ENCODE measurements at regions not wholly inside any gene's neighbourhood (a gene's known extent, or its start where the extent isn't known, plus 50 kb on each side); places are given as distances from the start of the nearest gene placed in this dataset.
"Not testable (repeated sequence)": the region's sequence is repeated elsewhere in the genome, so short reads cannot be mapped to it uniquely, and the experiment has no call there.

DNA sequence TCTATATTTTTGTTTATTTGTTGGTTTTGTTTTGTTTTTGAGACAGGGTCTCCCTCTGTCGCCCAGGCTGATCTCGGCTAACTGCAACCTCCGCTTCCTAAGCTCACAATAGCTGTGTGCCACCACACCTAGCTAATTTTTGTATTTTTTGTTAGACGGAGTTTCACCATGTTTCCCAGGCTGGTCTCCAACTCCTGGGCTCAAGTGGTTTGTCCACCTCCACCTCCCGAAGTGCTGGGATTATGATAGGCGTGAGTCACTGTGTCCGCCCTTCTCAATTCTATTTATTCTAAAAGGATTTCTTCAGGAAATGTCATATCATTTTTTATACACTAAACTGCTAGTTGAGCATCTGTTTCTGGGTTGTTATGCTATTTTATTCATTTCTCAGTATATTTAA lies 1206.0 kb downstream of the OLFM4 start:
- H3K27me3 ChIP-seq = no peaks in the 10 kb centered on the region
- DNase-seq (ENCODE audit: low spot score in 2 of 2) = no peak
- no peaks in the 10 kb centered on the region for H3K9me3 ChIP-seq
- WGBS = 90% methylated on average over 7 of the region's 7 CpGs
- H3K4me1 ChIP-seq = no peaks in the 10 kb centered on the region
- no peak overlapping the region for H3K4me3 ChIP-seq
- no peaks in the 10 kb centered on the region for H3K36me3 ChIP-seq
- no peak for TF ChIP-seq POLR2A (IDR thresholded peaks at IDR 0.05)
- TF ChIP-seq, protein P1, sequence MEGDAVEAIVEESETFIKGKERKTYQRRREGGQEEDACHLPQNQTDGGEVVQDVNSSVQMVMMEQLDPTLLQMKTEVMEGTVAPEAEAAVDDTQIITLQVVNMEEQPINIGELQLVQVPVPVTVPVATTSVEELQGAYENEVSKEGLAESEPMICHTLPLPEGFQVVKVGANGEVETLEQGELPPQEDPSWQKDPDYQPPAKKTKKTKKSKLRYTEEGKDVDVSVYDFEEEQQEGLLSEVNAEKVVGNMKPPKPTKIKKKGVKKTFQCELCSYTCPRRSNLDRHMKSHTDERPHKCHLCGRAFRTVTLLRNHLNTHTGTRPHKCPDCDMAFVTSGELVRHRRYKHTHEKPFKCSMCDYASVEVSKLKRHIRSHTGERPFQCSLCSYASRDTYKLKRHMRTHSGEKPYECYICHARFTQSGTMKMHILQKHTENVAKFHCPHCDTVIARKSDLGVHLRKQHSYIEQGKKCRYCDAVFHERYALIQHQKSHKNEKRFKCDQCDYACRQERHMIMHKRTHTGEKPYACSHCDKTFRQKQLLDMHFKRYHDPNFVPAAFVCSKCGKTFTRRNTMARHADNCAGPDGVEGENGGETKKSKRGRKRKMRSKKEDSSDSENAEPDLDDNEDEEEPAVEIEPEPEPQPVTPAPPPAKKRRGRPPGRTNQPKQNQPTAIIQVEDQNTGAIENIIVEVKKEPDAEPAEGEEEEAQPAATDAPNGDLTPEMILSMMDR (IDR thresholded peaks at IDR 0.05) = no peak
- no peak for TF ChIP-seq EP300 (IDR thresholded peaks at IDR 0.05)
- no peak for TF ChIP-seq POLR2AphosphoS5 (IDR thresholded peaks at IDR 0.05)
- no peak overlapping the region for H3K27ac ChIP-seq

DNA sequence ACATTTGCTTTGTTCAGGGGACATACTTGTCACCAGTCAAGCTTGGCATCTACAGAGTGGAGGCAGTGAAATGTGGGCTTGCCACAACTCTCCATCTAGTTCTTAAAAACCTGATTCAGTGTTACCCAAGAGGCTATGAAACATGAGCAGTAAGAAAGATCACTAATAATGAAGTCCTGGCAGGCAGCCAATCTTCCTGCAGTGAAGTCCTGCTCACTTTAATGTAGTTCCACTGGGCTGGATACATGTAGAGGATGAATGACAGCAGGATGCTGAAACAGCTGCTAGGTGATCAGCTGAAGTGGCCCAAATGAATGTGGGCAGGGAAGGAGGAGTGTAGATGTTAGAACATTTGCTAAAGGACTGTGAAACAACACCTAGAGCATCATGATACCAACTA lies 1213.1 kb downstream of the OLFM4 start:
- DNase-seq (ENCODE audit: low spot score in 2 of 2) = no peak

DNA sequence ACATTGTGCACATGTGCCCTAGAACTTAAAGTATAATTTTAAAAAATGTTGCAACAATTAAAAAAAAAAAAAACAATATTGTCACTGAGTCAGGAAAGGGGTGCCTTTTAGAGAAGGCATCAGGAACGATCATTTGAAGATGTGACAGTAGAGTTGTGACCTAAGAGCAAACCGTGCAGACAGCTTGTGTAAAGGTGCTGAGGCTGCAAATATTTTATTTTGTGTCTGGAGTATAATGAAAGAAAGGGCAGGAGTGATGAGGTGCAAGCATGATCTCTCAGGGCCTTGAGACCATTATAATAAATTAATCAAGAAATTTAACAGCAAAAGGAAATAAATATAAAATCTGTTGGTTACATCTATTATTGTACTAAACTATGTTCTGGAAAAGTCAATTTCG lies 1219.7 kb downstream of the OLFM4 start:
- Histone ChIP-seq H3K36me3 (no peaks in the 10 kb centered on the region), H3K27ac (no peak overlapping the region), H3K4me3 (no peak overlapping the region), H3K4me1 (no peaks in the 10 kb centered on the region), H3K27me3 (no peaks in the 10 kb centered on the region), H3K9me3 (no peaks in the 10 kb centered on the region)
- 59% methylated on average over 3 of the region's 3 CpGs for WGBS
- TF ChIP-seq POLR2AphosphoS5 (IDR thresholded peaks at IDR 0.05) = no peak
- TF ChIP-seq EP300 (IDR thresholded peaks at IDR 0.05) = no peak
- TF ChIP-seq, protein P1 (IDR thresholded peaks at IDR 0.05) = no peak
- TF ChIP-seq POLR2A (IDR thresholded peaks at IDR 0.05) = no peak
- no peak for DNase-seq (ENCODE audit: low spot score in 2 of 2)

More for the DNA sequence above, 1213.1 kb downstream of the OLFM4 start:
- H3K27me3 ChIP-seq = no peaks in the 10 kb centered on the region
- no peak overlapping the region for H3K27ac ChIP-seq
- TF ChIP-seq POLR2A (IDR thresholded peaks at IDR 0.05) = no peak
- TF ChIP-seq, protein P1 (IDR thresholded peaks at IDR 0.05) = no peak
- TF ChIP-seq POLR2AphosphoS5 (IDR thresholded peaks at IDR 0.05) = no peak
- TF ChIP-seq EP300 (IDR thresholded peaks at IDR 0.05) = no peak
- H3K36me3 ChIP-seq = no peaks in the 10 kb centered on the region
- H3K4me1 ChIP-seq = no peaks in the 10 kb centered on the region
- no peaks in the 10 kb centered on the region for H3K9me3 ChIP-seq
- no peak overlapping the region for H3K4me3 ChIP-seq

DNA sequence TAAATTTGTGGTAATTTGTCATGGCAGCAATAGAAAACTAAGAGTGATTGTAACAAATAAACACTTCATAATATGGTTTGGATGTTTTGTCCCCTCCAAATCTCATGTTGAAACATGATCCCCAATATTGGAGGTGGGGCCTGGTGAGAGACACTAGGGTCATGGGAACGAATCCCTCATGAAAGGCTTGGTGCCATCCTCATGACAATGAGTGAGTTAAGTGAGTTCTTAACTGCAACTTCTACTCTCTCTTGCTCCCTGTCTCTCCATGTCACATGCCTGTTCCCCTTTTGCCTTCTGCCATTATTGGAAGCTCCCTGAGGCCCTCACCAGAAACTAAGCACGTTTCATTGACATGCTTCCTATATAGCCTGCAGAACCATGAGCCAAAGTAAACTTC lies 1233.2 kb downstream of the OLFM4 start:
- DNase-seq (ENCODE audit: low spot score in 2 of 2) = no peak
- Histone ChIP-seq H3K36me3 (no peaks in the 10 kb centered on the region), H3K27ac (no peak overlapping the region), H3K27me3 (no peaks in the 10 kb centered on the region), H3K4me3 (no peak overlapping the region), H3K4me1 (no peaks in the 10 kb centered on the region), H3K9me3 (no peaks in the 10 kb centered on the region)
- WGBS = 65% methylated on average over 2 of the region's 2 CpGs
- TF ChIP-seq, protein P1 (IDR thresholded peaks at IDR 0.05) = no peak
- no peak for TF ChIP-seq POLR2A (IDR thresholded peaks at IDR 0.05)
- no peak for TF ChIP-seq POLR2AphosphoS5 (IDR thresholded peaks at IDR 0.05)
- no peak for TF ChIP-seq EP300 (IDR thresholded peaks at IDR 0.05)

DNA sequence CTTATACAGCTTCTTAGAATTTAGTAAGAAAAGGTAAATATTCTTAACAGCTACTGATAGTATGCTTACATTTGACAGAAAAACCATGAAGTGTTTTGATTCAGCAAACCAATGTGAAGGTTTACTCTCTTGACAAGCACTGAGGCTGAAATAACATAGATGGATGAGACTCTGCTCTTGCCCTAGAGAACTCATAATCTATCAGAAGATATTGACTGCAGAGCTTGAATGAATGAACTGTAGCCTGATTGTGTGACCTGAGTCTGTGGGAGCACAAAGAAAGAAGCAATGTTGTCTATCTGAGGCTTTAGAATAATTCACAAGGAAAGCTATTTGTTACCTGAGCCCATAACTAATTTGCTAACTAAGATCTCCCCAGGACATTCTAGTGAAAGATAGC lies 1235.3 kb downstream of the OLFM4 start:
- no peaks in the 10 kb centered on the region for H3K27me3 ChIP-seq
- H3K9me3 ChIP-seq = no peaks in the 10 kb centered on the region
- no peak for DNase-seq (ENCODE audit: low spot score in 2 of 2)
- H3K4me1 ChIP-seq = no peaks in the 10 kb centered on the region
- no peaks in the 10 kb centered on the region for H3K36me3 ChIP-seq
- H3K27ac ChIP-seq = no peak overlapping the region
- H3K4me3 ChIP-seq = no peak overlapping the region
- no peak for TF ChIP-seq POLR2AphosphoS5 (IDR thresholded peaks at IDR 0.05)
- TF ChIP-seq, protein P1 (IDR thresholded peaks at IDR 0.05) = no peak
- TF ChIP-seq POLR2A (IDR thresholded peaks at IDR 0.05) = no peak
- TF ChIP-seq EP300 (IDR thresholded peaks at IDR 0.05) = no peak

DNA sequence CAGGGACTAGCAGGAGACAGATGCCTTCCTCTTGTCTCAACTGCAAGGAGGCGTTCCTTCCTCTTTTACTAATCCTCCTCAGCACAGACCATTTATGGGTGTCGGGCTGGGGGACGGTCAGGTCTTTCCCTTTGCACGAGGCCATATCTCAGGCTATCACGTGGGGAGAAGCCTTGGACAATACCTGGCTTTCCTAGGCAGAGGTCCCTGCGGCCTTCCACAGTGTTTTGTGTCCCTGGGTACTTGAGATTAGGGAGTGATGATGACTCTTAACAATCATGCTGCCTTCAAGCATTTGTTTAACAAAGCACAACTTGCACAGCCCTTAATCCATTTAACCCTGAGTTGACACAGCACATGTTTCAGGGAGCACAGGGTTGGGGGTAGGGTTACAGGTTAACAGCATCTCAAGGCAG lies 1238.6 kb downstream of the OLFM4 start:
- WGBS = 78% methylated on average over 6 of the region's 6 CpGs

DNA sequence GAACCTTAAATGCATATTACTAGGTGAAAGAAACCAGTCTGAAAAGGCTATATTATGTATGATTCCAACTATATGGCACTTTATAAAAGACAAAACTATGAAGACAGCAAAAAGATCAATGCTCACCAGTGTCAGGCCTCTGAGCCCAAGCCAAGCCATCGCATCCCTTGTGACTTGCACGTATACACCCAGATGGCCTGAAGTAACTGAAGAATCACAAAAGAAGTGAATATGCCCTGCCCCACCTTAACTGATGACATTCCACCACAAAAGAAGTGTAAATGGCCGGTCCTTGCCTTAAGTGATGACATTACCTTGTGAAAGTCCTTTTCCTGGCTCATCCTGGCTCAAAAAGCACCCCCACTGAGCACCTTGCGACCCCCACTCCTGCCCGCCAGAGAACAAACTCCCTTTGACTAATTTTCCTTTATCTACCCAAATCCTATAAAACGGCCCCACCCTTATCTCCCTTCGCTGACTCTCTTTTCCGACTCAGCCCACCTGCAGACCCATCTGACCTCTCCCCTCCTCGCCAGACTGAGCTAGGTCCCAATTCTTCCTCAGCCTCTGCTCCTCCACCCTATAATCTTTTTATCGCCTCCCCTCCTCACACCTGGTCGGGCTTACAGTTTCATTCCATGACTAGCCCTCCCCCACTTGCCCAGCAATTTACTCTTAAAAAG lies 1239.5 kb downstream of the OLFM4 start:
- H3K4me1 ChIP-seq; H3K36me3 ChIP-seq; H3K27me3 ChIP-seq; H3K9me3 ChIP-seq; H3K27ac ChIP-seq; H3K4me3 ChIP-seq; DNase-seq (ENCODE audit: low spot score in 2 of 2): not testable (repeated sequence)
- 89% methylated on average over 11 of the region's 11 CpGs for WGBS

More for the DNA sequence above, 1238.6 kb downstream of the OLFM4 start:
- not testable (repeated sequence) for H3K27me3 ChIP-seq; H3K4me1 ChIP-seq; DNase-seq (ENCODE audit: low spot score in 2 of 2); H3K4me3 ChIP-seq; H3K36me3 ChIP-seq; H3K27ac ChIP-seq; H3K9me3 ChIP-seq

Measured in suprapubic skin (tissue), 4 donors.